HG03442 (cell line): ENCODE measurements at regions not wholly inside any gene's neighbourhood (a gene's known extent, or its start where the extent isn't known, plus 50 kb on each side); places are given as distances from the start of the nearest gene placed in this dataset.

Experiments
- ATAC-seq: cut with Tn5 transposase; IDR thresholded peaks from one replicate; pipeline ENCODE4 v1.9.1; 2021; ENCODE audit warnings: mild to moderate bottlenecking, moderate library complexity; ENCODE audit not compliant: unreplicated experiment

DNA sequence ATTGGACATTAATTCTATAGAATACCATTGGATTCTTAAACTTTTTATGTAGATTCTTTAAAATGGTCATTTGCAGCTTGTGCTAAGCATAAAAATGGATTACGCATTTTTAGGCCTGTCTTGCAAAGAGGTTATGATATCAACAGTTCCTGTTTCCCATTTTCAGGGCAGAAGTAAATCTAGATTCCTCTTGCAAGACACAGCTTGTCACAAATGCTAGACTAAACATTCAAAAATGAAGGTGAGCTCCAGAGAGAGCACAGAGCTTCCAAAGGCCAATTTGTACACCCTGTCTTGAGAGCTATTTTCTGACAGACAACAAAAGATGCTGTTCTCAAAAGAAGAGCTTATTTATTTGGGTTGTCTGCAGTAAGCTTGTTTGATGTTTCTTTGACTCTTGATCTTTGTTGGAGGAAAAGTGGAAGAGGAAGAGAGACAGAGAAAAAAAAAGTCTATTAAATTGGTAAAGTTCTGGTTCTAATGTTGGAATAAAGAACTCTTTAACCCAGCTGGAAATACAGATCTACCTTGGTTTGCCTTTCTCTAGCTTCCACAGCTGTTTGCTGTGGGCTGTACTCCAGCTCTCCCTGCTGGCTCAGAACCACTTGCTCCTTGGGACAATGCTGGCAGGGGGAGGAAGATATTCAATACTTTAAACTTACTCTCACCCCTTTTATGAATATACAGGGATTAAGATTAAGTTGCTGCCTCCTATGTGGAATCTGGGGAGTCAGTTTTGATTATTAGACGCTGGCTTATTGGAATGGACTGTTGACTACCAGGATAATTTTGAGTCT, 651.8 kb downstream of the CDH11 start:
- ATAC-seq = no peak

DNA sequence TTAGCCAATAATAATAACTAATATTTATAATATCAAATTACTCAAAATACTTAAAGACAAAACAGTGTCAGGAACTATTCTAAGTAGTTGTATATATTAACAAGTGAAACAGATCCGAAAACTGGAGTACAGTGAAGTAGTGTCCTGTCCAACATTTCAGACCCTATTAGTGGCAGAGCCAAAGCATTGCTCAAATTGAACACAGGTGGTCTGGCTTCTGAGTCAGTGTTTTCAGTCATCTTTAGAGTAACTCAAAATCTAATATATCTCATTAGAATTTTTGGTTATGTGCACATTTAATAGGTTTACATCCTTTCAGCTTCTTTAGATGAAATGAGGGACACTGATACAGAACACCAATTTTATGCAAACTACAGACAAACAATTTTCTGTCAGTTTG, 652.5 kb downstream of the CDH11 start:
- no peak for ATAC-seq

DNA sequence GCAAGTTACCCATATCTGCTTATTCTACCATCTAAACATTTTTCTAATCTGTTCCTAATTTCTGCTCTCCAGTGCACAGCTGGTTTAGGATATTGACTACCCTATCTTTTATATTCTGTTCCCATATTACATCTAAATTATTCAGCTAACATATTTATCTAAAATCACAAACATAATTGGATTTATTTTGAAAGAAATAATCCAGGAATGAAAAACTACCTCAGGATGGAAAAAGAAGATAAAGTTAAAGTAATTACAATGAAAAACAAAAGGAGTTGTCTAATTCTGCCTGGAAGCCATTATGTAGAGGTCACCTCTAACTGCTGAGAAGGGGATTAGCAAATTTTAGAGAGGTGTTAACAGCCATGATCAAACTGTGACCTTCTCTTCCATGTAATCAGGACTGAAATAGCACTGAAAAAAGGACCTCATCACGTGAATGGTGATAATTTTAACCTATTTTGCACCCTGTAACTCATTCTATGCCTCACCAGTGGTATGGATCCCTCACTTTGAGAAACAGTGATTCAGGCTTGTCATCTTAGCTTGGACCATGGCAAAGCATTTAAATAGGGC, 653.3 kb downstream of the CDH11 start:
- ATAC-seq = no peak

DNA sequence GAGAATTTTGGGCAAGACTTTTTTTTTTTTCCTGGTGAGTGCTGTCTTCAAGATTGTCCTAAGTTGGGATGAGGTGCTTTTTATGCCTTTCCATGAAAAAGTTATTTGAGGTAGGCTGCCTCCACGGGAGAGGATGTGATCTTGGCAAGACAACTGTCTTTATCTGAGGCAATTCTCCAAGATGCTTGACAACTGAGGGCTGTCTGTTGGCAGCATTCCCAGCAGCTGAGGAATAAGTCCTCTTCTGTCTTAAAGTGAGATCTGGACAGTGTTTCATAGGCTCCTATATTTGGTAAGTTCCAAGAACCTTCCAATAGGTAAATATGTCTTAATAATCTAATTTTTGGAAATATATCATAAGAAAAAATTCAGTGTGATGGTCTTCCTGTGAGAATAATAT, 662.0 kb downstream of the CDH11 start:
- no peak for ATAC-seq

DNA sequence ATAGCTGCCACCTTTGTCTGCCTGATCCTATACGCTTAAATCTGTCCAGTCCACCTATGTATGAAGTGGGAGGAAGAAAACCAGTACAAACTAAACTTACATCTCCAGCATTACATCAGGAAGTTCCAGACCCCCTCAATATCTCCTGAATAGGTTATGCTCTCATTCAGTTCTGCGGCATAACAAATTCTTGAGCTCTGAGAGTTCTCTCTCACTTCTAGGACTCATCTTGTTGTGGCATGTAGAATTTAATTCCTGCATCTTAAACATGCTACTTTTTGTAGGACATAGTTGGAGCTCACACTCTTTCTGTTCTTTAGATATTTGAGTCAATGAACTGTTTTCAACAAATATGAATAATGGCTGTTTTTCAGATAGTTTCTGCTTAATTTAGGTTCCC, 662.5 kb downstream of the CDH11 start:
- no peak for ATAC-seq

DNA sequence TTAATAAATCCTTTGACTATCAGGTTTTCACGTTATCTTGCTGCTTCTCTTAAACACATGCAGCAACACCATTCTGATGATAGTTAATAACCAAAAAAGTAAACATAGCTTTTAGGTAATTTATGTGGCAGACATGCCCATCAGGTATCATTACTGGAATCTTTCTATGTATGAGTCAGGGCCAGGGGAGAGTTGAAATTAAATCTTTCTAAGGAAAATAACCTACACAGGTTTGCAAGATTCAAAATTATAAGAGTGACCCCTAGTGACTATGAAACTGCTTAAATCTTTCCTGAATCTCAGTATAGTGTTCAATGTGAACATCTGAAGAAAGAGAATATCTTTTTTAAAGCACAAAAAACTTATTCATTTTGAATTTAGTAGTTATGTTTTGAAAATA, 666.6 kb downstream of the CDH11 start:
- ATAC-seq = no peak

DNA sequence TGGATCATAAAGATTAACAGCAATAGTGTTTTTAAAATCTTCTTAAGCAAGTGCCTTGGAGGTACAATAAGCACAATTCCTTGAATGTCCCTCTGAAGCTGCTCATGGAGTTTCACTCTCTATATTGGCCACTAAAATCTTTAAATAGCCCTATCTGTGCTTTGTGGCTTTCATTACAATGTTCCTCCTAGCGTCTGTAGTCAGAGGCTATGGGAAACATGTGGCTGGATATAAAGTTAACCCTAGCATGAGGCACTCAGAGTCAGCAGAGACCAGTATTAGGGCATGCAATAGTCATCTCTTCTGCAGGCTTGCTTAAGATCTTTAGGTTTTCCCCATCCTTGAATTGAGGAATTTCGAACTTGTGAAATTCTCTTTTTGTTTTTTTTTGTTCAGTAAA, 668.2 kb downstream of the CDH11 start:
- no peak for ATAC-seq

DNA sequence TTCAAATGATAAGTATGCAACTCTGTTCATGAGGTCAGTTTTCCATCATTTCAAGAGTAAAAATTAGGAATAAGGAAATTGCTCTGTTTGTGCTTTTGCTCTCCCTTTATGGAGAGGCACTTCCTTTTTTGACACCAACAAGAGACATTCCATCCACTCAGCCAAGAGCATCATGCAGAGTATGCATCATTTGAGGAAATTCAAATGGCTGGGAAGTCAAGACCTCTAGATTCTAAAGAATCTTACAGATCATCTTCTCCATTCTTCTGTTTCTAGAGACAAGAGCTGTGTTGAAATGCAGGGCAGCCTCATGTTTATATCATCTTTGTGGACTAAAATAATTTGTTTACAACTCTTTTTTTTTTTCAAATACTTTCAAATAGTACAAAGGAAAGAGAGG, 669.4 kb downstream of the CDH11 start:
- ATAC-seq = no peak

DNA sequence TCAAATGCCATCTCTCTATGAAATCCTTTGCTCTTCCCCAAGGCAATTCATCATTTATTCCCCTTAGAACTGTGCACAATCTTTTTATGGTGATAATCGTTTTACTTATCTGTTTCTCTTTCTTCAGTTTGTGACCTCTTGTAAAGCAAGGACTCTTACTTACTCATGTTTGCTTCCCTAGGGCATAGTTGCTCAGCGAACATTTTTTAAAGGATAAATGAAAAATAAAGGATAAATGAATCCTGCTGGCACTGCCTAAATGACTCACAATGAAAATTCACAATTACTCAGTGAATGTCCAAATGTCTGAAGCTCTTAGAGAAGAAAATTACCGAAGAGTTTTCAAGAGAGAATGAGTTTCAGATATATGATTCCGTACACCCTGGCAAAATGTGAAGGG, 671.7 kb downstream of the CDH11 start:
- ATAC-seq = no peak

DNA sequence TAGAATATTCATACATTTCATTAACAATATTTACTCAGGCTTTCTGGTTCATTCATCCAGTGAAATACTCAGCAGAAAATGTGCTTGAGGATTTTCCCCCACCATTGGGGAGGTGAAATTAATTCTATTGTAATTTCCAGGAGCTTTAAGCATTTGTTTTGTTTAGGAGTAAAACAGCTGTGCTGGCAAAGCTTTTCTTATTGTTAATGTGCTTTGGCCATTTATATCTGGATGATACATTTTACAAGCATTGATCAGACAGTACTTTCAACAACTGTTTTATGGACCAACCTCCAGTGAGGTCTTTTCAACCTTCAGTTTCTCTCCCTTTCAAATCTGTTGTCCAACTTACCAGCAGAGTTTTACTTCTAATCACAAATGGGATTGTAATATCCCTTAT, 672.4 kb downstream of the CDH11 start:
- ATAC-seq = no peak

DNA sequence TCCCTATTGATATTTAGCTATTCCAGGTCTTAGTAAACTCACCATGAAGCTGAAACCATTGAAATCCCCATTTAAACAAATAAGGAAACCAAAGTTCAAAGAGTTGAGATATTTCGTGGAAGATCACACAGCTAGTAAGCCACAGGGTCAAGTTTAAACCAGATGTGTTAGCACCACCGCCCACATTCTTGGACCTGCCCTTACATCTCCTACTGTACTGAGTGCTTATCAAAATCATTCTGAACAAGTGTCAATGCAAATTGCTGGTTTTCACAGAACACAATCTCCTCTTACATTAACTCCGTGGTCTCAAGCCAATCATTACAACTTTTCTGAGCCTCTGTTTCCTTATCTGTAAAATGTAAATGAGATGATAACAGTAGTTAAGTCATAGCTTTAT, 676.2 kb downstream of the CDH11 start:
- no peak for ATAC-seq

DNA sequence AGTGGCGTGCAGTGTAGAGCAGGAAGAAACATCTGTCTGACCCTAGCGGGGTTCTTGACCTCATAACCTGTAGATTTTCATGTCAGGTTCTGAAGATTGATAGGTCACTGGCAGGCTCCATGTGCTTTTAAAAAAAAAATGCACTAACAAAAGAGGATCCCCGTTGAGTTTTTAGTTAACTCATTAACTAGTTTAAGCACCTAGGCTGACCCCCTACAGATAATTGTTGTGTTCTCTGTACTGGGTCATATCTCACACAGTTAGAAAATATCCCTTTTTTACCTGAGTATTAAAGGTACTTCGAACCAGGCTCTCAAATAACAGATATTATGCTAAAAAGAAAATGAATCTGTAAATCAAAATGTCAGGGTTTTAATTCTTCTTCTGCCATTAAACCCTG, 676.6 kb downstream of the CDH11 start:
- ATAC-seq = no peak

DNA sequence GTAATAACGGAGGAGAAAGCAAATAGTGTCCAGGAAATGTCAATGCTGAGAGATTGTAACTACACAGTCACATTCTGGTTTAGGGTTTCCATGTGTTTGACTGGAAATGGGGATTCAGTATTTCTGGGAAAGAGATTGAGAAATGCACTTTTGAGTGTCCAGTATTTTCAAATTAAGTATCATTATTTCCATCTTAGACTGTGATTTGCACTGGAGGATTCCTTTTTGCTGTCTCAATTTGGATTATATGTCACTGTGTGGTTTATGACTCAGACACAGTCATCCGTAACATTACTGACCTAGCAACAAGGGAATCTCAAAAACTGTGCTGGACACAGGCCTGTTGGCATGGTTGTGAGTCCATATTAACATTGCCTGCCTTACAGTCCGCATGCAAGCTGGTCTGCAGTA, 681.4 kb downstream of the CDH11 start:
- no peak for ATAC-seq

DNA sequence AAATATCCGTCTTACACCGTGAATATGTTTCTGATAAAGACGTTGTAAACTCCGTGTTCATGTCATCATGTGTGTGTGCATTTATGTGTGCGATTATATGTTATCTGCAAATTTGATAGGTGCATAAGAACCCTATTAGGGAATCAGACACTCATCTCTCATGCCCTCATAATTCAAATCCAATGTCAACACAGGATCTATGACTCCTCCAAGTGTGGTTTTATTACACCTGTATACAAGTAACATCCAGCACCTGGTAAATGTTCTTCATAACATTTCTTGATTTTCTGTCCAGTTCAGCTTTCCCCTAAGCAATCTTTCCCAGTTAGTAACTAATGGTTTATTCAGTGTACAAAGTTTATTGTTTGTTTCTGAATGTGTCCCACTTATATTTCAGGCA, 681.9 kb downstream of the CDH11 start:
- no peak for ATAC-seq

DNA sequence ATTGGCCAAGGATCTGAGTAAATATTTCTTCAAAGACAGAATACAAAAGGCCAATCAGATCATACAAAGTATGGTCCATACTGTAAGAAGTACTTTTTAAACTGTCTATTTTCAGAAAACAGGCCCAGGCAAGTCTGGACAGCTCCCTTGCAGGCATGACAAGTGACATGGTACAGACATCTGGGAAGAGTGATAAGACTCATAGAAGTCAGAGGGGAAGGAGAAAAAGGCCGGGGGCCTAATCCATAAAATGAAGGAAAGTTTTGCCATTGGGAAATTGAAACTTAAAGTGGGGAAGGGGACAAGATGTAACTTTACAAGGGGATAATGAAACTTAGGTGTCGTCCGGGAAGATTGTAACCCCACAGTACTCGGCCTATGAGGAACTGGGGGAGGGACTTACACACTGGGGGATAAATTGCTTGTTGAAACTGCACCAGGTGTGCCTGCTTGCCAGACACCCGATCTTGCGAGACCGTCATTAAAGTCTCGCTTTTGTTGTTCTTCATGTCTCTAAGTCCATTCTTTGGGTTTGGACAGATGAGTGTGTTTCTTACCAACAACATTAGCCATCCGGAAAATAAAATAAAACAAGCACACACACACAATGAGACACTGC, 684.0 kb downstream of the CDH11 start:
- ATAC-seq = no peak

DNA sequence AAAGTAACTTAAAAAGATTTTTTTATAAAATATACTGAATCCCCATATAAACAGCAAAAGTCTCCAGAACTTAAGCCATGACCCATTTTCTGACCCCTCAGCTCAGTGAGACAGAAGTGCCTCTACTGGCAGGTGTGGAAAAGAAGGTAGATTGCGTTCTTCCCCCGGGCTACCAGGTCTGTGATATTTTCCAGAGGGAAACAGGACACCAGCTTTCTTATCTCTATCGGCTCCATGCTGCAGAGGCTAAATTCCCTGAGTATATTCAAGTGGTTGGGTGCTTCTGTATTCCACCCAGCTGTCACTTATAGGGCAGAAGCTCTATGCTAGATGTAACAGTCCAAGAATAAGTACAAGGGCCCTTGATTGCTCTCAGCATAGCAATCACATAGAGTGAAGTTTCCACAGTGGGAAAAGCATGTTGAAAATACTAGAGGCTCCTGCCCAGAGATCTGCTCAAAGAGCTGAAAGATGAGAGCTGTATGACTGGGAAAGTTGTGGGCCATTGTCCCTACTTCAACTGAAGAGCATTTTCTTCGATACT, 687.3 kb downstream of the CDH11 start:
- ATAC-seq = no peak

DNA sequence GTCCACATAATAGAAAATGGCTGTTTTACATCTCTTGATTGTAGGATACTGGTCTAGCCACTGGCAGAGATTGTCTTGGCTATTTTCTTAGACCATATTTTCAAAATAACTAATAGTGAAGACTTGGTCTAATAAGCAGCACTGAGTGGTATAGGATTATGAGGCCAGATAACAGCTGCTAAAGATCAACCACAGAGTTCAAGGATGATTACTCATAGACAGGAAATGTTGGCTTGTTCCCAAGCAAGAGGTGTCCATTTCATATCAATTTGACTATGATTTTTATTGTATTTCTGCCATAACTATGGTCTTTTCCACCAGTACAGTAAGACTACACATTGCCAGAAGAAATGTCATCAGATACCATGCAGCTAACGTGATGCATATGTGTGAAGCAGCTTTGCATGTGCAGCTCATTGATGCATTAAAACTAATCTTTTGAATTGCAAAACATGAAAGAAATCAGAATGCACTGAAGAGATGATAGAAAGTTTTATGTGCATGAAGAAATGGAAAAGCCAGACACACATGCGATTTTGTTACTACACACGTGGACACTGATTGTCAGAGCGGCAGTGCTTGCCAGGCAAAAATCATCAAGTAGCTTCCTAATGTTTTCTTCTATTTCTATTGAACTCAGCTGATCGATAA, 693.3 kb downstream of the CDH11 start:
- no peak for ATAC-seq

DNA sequence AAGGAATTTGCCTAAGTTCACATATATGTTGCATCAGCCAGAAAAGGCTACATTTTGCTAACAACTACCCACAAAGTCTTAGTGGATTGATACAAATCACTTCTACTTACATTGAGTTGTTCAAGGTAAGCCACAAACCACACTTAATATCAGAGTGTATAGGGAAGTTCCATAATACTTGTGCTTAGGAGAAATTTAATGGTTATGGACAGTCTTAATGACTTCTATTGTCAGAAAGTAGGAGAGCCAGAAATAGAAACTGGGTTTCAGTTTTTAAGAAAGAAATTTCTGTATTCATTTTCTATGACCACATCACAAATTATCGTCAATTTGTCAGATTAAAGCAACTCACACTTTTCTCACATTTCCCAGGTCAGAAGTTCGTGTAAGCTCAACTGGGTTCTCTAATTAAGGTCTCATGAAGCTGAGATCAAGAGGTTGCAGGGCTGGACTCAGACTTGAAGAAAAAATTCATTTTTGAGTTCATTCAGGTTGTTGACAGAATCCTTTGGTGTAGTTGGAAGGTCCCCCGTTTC, 695.7 kb downstream of the CDH11 start:
- ATAC-seq = no peak

DNA sequence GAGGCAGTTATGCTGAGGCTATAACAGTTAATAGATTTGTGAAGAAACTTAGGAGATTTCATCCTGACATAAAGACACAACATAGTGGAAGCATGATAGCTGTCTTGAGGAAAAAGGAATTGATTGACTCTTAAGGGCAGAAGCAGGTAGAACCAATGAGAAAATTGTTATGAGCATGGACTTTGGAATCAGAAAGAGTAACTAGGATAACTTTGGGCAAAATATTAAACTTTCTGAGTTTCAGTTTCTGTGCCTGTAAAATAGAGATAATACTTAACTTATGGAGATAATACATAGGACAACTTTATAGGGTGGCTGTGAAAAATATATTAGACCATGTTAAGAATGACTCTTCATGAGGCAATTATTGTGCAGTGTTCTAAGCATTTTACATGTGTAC, 696.5 kb downstream of the CDH11 start:
- ATAC-seq = no peak

DNA sequence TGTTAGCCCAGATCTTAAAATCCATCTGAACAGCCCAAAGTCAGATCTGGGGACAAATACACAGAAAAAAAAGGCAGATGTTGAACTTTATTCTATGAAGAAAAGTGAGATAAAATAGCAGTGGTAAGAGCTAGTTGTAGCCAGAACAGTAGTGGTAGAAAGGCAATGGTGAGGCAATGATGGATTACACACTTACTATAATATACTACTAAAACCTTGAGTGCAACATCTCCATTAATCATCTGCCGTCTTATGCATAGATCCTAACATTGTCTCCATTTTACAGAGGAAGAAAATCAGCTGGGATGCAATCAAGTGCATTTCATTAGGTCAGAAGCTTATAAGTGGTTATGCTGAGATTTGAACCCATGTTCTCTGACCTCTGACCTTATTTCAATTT, 699.6 kb downstream of the CDH11 start:
- no peak for ATAC-seq

DNA sequence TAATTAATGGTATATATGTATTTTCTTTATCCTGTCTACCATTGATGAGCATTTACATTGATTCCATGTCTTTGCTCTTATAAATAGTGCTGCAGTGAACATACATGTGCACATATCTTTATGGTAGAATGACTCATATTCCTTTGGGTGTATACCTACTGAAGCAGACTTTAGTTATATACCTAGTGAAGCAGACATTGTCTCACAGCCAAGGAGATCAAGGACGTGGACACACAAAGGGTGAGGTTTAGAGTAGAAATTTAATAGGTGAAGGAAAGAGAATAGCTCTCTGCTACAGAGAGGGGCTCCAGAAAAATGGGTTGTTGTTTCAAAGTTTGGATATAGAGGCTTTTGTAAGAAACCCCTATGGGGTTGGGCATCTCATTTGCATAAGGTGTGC, 700.3 kb downstream of the CDH11 start:
- no peak for ATAC-seq
